ENCODE measurements at regions not wholly inside any gene's neighbourhood (a gene's known extent, or its start where the extent isn't known, plus 50 kb on each side); places are given as distances from the start of the nearest gene placed in this dataset.

DNA sequence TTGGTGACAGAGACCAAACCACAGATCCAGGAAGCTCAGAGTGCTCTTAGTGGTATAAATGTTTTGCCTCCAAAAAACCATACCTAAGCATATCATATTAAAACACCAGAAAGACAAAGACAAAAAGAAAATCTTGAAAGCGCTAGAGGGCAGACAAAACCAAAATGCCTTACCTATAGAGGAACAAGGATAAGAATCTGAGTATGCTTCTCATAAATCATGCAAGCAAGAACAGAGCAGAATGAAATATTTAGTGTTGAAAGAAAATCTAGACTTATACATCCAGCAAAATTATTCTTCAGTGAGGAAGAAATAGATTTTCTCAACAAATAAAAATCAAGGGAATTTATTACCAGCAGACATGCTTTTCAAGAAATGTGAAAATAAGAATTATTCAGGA, 941.0 kb upstream of the INTU start:
- ATAC-seq (no peak), DNase-seq (no peak)
- Mint-ChIP-seq H3K4me3 (no peak overlapping the region), H3K27me3 (no peaks in the 10 kb centered on the region), H3K27ac (no peak overlapping the region), H3K9me3 (peaks cover 2% of the 10 kb centered on the region), H3K36me3 (ENCODE audit: low read depth) (no peaks in the 10 kb centered on the region), H3K4me1 (ENCODE audit: low read depth) (no peaks in the 10 kb centered on the region)
- intact Hi-C loops (cut with micrococcal nuclease): no loop called here
- POLR2A ChIA-PET: no interaction called here
- TF ChIP-seq, protein P1, sequence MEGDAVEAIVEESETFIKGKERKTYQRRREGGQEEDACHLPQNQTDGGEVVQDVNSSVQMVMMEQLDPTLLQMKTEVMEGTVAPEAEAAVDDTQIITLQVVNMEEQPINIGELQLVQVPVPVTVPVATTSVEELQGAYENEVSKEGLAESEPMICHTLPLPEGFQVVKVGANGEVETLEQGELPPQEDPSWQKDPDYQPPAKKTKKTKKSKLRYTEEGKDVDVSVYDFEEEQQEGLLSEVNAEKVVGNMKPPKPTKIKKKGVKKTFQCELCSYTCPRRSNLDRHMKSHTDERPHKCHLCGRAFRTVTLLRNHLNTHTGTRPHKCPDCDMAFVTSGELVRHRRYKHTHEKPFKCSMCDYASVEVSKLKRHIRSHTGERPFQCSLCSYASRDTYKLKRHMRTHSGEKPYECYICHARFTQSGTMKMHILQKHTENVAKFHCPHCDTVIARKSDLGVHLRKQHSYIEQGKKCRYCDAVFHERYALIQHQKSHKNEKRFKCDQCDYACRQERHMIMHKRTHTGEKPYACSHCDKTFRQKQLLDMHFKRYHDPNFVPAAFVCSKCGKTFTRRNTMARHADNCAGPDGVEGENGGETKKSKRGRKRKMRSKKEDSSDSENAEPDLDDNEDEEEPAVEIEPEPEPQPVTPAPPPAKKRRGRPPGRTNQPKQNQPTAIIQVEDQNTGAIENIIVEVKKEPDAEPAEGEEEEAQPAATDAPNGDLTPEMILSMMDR (IDR thresholded peaks at IDR 0.05): no peak
- CTCF ChIA-PET: no interaction called here

DNA sequence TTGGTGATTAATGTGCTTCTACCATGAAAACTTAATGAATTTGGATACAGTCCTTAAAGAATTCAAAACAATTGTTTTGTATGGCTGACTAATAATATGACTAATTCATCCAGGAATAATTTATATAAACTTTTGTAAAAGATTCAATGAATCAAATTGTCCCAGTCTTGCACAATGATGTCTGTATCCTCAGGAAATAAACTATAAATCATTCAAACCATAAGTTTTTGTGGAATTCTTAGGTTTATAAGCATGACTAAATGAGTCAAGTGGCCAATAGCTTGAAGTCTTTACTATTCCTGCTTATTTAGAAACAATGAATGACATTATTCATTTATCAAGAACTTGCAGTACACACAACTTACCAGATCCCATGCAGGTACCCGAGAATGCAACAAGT, 935.0 kb upstream of the INTU start:
- CTCF ChIA-PET: no interaction called here

DNA sequence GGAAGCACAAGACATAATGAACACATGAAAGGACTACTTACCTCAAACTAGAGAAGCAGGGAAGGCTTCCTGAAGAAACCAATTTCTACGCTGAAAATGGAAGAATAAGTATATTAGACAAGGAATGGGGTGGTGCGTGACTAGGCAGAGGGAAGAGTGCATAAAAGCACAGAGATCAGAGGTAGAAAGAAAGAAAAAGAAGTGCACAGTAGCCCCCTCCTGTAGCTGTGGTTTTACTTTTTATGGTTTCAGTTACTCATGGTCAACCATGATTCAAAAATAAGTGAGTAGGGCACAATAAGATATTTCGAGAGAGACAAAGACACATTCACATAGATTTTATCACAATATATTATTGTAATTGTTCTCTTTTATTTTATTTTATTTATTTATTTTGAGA, 934.5 kb upstream of the INTU start:
- Mint-ChIP-seq H3K4me1 (ENCODE audit: low read depth) (no peaks in the 10 kb centered on the region), H3K27me3 (no peaks in the 10 kb centered on the region), H3K4me3 (no peak overlapping the region), H3K27ac (no peak overlapping the region), H3K36me3 (ENCODE audit: low read depth) (no peaks in the 10 kb centered on the region), H3K9me3 (no peaks in the 10 kb centered on the region)
- intact Hi-C loops (cut with micrococcal nuclease): no loop called here
- TF ChIP-seq, protein P1 (IDR thresholded peaks at IDR 0.05): no peak
- CTCF ChIA-PET: no interaction called here
- POLR2A ChIA-PET: no interaction called here
- no peak for DNase-seq
- no peak for ATAC-seq

More for the DNA sequence above, 935.0 kb upstream of the INTU start:
- TF ChIP-seq, protein P1 (IDR thresholded peaks at IDR 0.05): no peak
- no peaks in the 10 kb centered on the region for H3K9me3 Mint-ChIP-seq
- no peaks in the 10 kb centered on the region for H3K27me3 Mint-ChIP-seq
- intact Hi-C loops (cut with micrococcal nuclease): no loop called here
- H3K36me3 Mint-ChIP-seq (ENCODE audit: low read depth): no peaks in the 10 kb centered on the region
- ATAC-seq (no peak), DNase-seq (no peak)
- POLR2A ChIA-PET: no interaction called here
- H3K4me3 Mint-ChIP-seq: no peak overlapping the region
- H3K27ac Mint-ChIP-seq: no peak overlapping the region
- H3K4me1 Mint-ChIP-seq (ENCODE audit: low read depth): no peaks in the 10 kb centered on the region

DNA sequence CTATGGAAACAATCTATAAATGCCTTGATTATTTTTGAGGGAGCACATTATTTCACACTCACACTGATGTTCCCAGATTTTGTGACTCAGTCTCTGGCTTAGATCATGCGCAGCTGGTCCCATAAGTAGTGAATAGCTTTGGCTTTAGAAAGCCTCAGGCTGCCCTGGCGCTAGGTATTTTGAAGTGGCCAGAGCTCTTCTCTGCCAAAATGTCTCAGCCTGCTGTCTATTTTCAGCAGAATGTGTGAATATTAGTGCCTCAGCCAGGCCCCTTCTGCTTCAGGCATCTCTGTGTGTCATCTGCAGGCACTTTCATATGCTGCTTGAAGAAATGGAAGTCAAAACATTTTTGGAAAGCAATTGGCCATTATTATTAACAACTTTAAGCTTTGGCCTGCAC, 931.0 kb upstream of the INTU start:
- DNase-seq (no peak), ATAC-seq (no peak)
- no peaks in the 10 kb centered on the region for H3K4me1 Mint-ChIP-seq (ENCODE audit: low read depth)
- no peaks in the 10 kb centered on the region for H3K27me3 Mint-ChIP-seq
- intact Hi-C loops (cut with micrococcal nuclease): no loop called here
- no peaks in the 10 kb centered on the region for H3K36me3 Mint-ChIP-seq (ENCODE audit: low read depth)
- peaks cover 2% of the 10 kb centered on the region for H3K9me3 Mint-ChIP-seq
- H3K4me3 Mint-ChIP-seq: no peak overlapping the region
- H3K27ac Mint-ChIP-seq: no peak overlapping the region
- TF ChIP-seq, protein P1 (IDR thresholded peaks at IDR 0.05): no peak
- POLR2A ChIA-PET: no interaction called here
- CTCF ChIA-PET: no interaction called here

DNA sequence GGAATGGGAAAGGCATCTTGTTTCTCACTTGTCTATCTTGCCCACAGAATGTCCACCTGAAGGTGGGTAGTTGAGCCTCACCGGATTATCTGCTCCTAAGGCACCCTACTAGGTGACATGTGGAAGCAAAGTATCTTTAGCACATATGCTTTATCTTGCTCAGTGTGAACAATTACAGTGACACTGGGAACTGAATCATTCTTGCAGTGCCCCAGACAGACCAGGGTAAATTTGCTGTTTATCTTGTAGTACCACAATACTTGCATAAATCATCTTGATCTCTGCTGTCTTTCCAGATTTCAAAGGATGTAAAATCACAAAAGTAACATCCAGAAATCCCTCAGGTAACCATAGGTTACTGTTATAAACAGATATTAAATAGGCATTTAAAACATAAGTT, 930.0 kb upstream of the INTU start:
- no peak for DNase-seq
- Mint-ChIP-seq H3K9me3 (peaks cover 6% of the 10 kb centered on the region), H3K36me3 (ENCODE audit: low read depth) (no peaks in the 10 kb centered on the region), H3K4me3 (no peak overlapping the region), H3K27ac (no peak overlapping the region), H3K27me3 (no peaks in the 10 kb centered on the region), H3K4me1 (ENCODE audit: low read depth) (no peaks in the 10 kb centered on the region)
- CTCF ChIA-PET: interaction anchor here (0.6 kb wide), 1 partner anchor 185 kb away, joined by 3 read pairs; no protein-coding TSS in a partner anchor
- POLR2A ChIA-PET: no interaction called here
- TF ChIP-seq, protein P1 (IDR thresholded peaks at IDR 0.05): no peak
- no peak for ATAC-seq
- intact Hi-C loops (cut with micrococcal nuclease): no loop called here
